ENCODE measurements at regions not wholly inside any gene's neighbourhood (a gene's known extent, or its start where the extent isn't known, plus 50 kb on each side); places are given as distances from the start of the nearest gene placed in this dataset.

- TF ChIP-seq CEBPB (IDR thresholded peaks at IDR 0.05) (no peak), TAF1 (IDR thresholded peaks at IDR 0.05; ENCODE audit: low read depth) (no peak), YY1 (IDR thresholded peaks at IDR 0.05; ENCODE audit: low read depth) (no peak)
Measured at GRCh38 chr14:34161351-34162082, 210.6 kb upstream of the EGLN3 start.
